Neural cell (in vitro differentiated cells): ENCODE measurements at regions not wholly inside any gene's neighbourhood (a gene's known extent, or its start where the extent isn't known, plus 50 kb on each side); places are given as distances from the start of the nearest gene placed in this dataset.

Experiments
- CTCF ChIP-seq: fragments of 450-650 bp; IDR thresholded peaks from 2 replicates; pipeline ENCODE4 v1.5.1; 2014; ENCODE audit warnings: antibody characterized with exemption, mild to moderate bottlenecking, moderate library complexity; ENCODE audit not compliant: poor library complexity, severe bottlenecking
- EP300 ChIP-seq: fragments of 450-650 bp; conservative IDR thresholded peaks from 2 replicates; pipeline ENCODE4 v1.6.1; 2014; ENCODE audit warnings: antibody characterized with exemption, mild to moderate bottlenecking, moderate library complexity; ENCODE audit not compliant: poor library complexity, severe bottlenecking
- EZH2 ChIP-seq: fragments of 200-600, 300-800 bp; shearing (Covaris generic), sonication (generic); IDR thresholded peaks from 2 replicates; pipeline ENCODE4 v1.6.1; 2014; ENCODE audit warnings: antibody characterized with exemption, low read length, borderline replicate concordance, mild to moderate bottlenecking; ENCODE audit not compliant: insufficient read depth, poor library complexity, severe bottlenecking
- RAD21 ChIP-seq: fragments of 450-650 bp; conservative IDR thresholded peaks from 2 replicates; pipeline ENCODE4 v1.6.1; 2014; ENCODE audit warnings: antibody characterized with exemption, mild to moderate bottlenecking, moderate library complexity
- REST ChIP-seq: IDR thresholded peaks from 2 replicates; pipeline ENCODE4 v1.6.1; 2012; ENCODE audit warnings: borderline replicate concordance

GRCh38 chr12:82146740-82147139 lies 211.4 kb downstream of the CCDC59 start:
- TF ChIP-seq EP300 (no peak), CTCF (no peak), EZH2 (no peak), REST (no peak), RAD21 (no peak)
